GM18508 (cell line): ENCODE measurements at regions not wholly inside any gene's neighbourhood (a gene's known extent, or its start where the extent isn't known, plus 50 kb on each side); places are given as distances from the start of the nearest gene placed in this dataset.

ENCODE experiments used
- ATAC-seq: cut with Tn5 transposase; IDR thresholded peaks from one replicate; pipeline ENCODE4 v1.9.1; 2021; ENCODE audit warnings: moderate number of reproducible peaks; ENCODE audit not compliant: insufficient read depth, unreplicated experiment

- no peak for ATAC-seq
These were observed 674.5 kb downstream of the KCNJ3 start for GRCh38 chr2:155372969-155373368.

GRCh38 chr2:155368934-155369333 is 670.4 kb downstream of the KCNJ3 start:
- ATAC-seq: no peak

- no peak for ATAC-seq
These were observed 666.3 kb downstream of the KCNJ3 start for GRCh38 chr2:155364766-155365165.

GRCh38 chr2:155363349-155363888 is 664.9 kb downstream of the KCNJ3 start:
- ATAC-seq: no peak

- no peak for ATAC-seq
These were observed 658.7 kb downstream of the KCNJ3 start for GRCh38 chr2:155357172-155357571.

GRCh38 chr2:155356250-155356649 is 657.8 kb downstream of the KCNJ3 start:
- no peak for ATAC-seq

- ATAC-seq: no peak
These were observed 652.5 kb downstream of the KCNJ3 start for GRCh38 chr2:155350783-155351580.

GRCh38 chr2:155332016-155332415 is 633.5 kb downstream of the KCNJ3 start:
- no peak for ATAC-seq

- no peak for ATAC-seq
These were observed 621.7 kb downstream of the KCNJ3 start for GRCh38 chr2:155320236-155320635.

- ATAC-seq: no peak
These were observed 620.2 kb downstream of the KCNJ3 start for GRCh38 chr2:155318710-155319109.

GRCh38 chr2:155315768-155316167 is 617.3 kb downstream of the KCNJ3 start:
- no peak for ATAC-seq

- no peak for ATAC-seq
These were observed 612.1 kb downstream of the KCNJ3 start for GRCh38 chr2:155310589-155310988.

- no peak for ATAC-seq
These were observed 611.0 kb downstream of the KCNJ3 start for GRCh38 chr2:155309483-155309882.

GRCh38 chr2:155308367-155309009 is 610.0 kb downstream of the KCNJ3 start:
- ATAC-seq: no peak

- no peak for ATAC-seq
These were observed 602.7 kb downstream of the KCNJ3 start for GRCh38 chr2:155301221-155301620.

- no peak for ATAC-seq
These were observed 599.5 kb downstream of the KCNJ3 start for GRCh38 chr2:155298001-155298400.

GRCh38 chr2:155294358-155294757 is 595.9 kb downstream of the KCNJ3 start:
- ATAC-seq: no peak

- ATAC-seq: no peak
These were observed 583.4 kb downstream of the KCNJ3 start for GRCh38 chr2:155281907-155282306.

- ATAC-seq: no peak
These were observed 574.8 kb downstream of the KCNJ3 start for GRCh38 chr2:155273323-155273722.

- ATAC-seq: no peak
These were observed 568.1 kb downstream of the KCNJ3 start for GRCh38 chr2:155266583-155266982.

GRCh38 chr2:155266109-155266508 is 567.6 kb downstream of the KCNJ3 start:
- ATAC-seq: no peak

- no peak for ATAC-seq
These were observed 558.3 kb downstream of the KCNJ3 start for GRCh38 chr2:155256803-155257202.
